Activated naive CD8-positive, alpha-beta T cell treated with anti-CD3 and anti-CD28 coated beads, Interleukin-2, amount 10 ng/mL, durations not matched to agents 7 days and 5 days (primary cell): ENCODE measurements at regions not wholly inside any gene's neighbourhood (a gene's known extent, or its start where the extent isn't known, plus 50 kb on each side); places are given as distances from the start of the nearest gene placed in this dataset.
"Not testable (repeated sequence)": the region's sequence is repeated elsewhere in the genome, so short reads cannot be mapped to it uniquely, and the experiment has no call there.

Source experiments
- ATAC-seq: fragments of 150-1000 bp; cut with Tn5 transposase; one replicate; pipeline ENCODE4 v1.10.0; 2021; ENCODE audit warnings: low read depth, moderate library complexity
- POLR2A ChIA-PET: fragments of 350-600 bp; sonication (Branson Sonifier 250); formaldehyde crosslinking; loops from one replicate; lab custom pipeline; 2021; ENCODE audit warnings: antibody characterized with exemption; lab: Charles Lee
- DNase-seq: peaks from one replicate; pipeline ENCODE4 v3.0.0; 2021
- H3K27ac Mint-ChIP-seq: one replicate; pipeline ENCODE4 v1.8.0; 2022; ENCODE audit warnings: mild to moderate bottlenecking, mixed read lengths
- H3K27me3 Mint-ChIP-seq: one replicate; pipeline ENCODE4 v1.8.0; 2022; ENCODE audit warnings: mild to moderate bottlenecking, moderate library complexity, mixed read lengths
- H3K36me3 Mint-ChIP-seq: one replicate; pipeline ENCODE4 v1.8.0; 2021; ENCODE audit warnings: mild to moderate bottlenecking, mixed read lengths
- H3K4me1 Mint-ChIP-seq: one replicate; pipeline ENCODE4 v1.8.0; 2021; ENCODE audit warnings: mixed read lengths
- H3K4me3 Mint-ChIP-seq: one replicate; pipeline ENCODE4 v1.8.0; 2022; ENCODE audit warnings: mild to moderate bottlenecking, moderate library complexity, mixed read lengths
- H3K9me3 Mint-ChIP-seq: one replicate; pipeline ENCODE4 v1.8.0; 2021; ENCODE audit warnings: mixed read lengths

- no peak overlapping the region for H3K4me3 Mint-ChIP-seq
- H3K36me3 Mint-ChIP-seq: no peaks in the 10 kb centered on the region
- no peak overlapping the region for H3K27ac Mint-ChIP-seq
- H3K4me1 Mint-ChIP-seq: no peaks in the 10 kb centered on the region
- DNase-seq (no peak), ATAC-seq (no peak)
- H3K27me3 Mint-ChIP-seq: no peaks in the 10 kb centered on the region
- H3K9me3 Mint-ChIP-seq: no peaks in the 10 kb centered on the region
- POLR2A ChIA-PET: no interaction called here
These were observed 397.6 kb upstream of the TENM3 start for GRCh38 chr4:181845617-181846016.

DNA sequence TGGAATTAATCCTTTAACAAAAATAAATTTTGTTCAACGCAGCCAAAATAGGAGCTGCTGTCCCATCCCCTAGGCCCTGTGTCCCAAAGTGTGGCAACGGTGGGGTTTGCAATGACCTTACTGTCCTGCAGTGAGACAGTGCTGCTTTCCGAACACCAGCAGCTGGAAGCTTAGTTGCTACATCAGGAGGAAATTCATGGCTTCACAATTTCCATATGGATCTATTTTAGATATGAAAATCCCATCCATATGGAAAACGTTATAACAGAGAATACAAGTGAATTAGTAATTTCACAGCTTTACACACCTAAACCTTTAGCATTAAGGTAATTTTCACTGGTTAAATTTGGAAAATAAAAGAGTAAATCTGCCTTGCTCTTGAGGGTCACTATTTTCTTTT is 396.3 kb upstream of the TENM3 start:
- no peaks in the 10 kb centered on the region for H3K9me3 Mint-ChIP-seq
- ATAC-seq (no peak), DNase-seq (no peak)
- no peaks in the 10 kb centered on the region for H3K4me1 Mint-ChIP-seq
- H3K36me3 Mint-ChIP-seq: no peaks in the 10 kb centered on the region
- no peak overlapping the region for H3K27ac Mint-ChIP-seq
- H3K27me3 Mint-ChIP-seq: no peaks in the 10 kb centered on the region
- POLR2A ChIA-PET: no interaction called here
- H3K4me3 Mint-ChIP-seq: no peak overlapping the region

DNA sequence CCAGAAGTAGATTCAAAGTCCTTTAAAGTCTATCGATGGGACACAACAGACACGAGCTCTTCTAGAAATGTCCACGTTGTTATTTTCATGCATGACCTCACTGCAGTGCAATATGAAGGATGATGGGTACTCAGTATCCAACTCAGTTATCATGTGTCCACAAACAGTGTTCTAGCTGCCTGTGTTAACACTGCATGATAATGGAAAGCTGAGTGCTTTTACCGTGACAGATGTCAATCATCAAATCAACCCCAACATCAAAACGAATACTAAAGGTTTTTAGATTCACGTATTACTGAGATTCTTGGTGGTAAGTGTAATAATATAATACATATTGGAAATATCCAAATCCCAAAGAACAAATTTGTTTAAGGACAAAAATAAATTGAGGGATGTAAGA is 394.8 kb upstream of the TENM3 start:
- no peak for ATAC-seq
- no peaks in the 10 kb centered on the region for H3K36me3 Mint-ChIP-seq

GRCh38 chr4:181849472-181849871 is 393.7 kb upstream of the TENM3 start:
- Mint-ChIP-seq H3K27ac (no peak overlapping the region), H3K4me3 (no peak overlapping the region), H3K36me3 (no peaks in the 10 kb centered on the region), H3K9me3 (no peaks in the 10 kb centered on the region), H3K27me3 (no peaks in the 10 kb centered on the region), H3K4me1 (no peaks in the 10 kb centered on the region)
- ATAC-seq: no peak
- POLR2A ChIA-PET: no interaction called here
- DNase-seq: no peak

More for the DNA sequence above, 394.8 kb upstream of the TENM3 start:
- POLR2A ChIA-PET: no interaction called here
- Mint-ChIP-seq H3K4me3 (no peak overlapping the region), H3K9me3 (no peaks in the 10 kb centered on the region), H3K4me1 (no peaks in the 10 kb centered on the region), H3K27me3 (no peaks in the 10 kb centered on the region), H3K27ac (no peak overlapping the region)
- DNase-seq: no peak

DNA sequence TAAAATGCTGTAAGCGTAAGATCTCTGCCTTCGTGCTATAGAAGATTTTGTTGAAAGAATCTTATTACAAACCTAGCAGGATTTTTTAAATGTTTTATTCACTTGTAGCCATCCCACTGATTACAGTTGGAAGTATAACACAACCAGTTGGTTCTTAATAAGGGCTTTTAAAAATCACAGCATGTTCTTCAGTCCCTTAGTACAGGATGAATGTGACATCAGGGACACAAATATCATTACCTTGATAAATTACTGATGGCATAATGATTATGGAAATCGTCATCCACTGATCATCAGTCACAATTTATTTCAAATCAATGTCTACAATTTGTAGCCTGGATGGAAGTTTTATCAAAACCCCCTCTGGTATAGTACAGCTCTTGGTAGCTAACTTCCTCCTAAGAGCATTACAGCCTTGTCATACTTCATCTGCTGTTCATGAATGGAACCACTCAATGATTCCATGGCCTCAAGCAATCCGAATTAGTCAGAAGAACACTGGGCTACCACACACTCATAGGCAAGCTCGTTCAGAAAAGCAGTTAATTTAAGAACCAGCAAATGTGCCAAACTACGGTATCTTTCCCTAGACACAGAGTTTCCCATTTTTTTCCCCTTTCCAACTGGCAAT is 389.2 kb upstream of the TENM3 start:
- H3K4me1 Mint-ChIP-seq: no peaks in the 10 kb centered on the region
- peaks cover 1% of the 10 kb centered on the region for H3K9me3 Mint-ChIP-seq
- DNase-seq (no peak), ATAC-seq (no peak)
- H3K27ac Mint-ChIP-seq: no peak overlapping the region
- no peaks in the 10 kb centered on the region for H3K36me3 Mint-ChIP-seq
- no peak overlapping the region for H3K4me3 Mint-ChIP-seq
- POLR2A ChIA-PET: no interaction called here
- H3K27me3 Mint-ChIP-seq: no peaks in the 10 kb centered on the region

DNA sequence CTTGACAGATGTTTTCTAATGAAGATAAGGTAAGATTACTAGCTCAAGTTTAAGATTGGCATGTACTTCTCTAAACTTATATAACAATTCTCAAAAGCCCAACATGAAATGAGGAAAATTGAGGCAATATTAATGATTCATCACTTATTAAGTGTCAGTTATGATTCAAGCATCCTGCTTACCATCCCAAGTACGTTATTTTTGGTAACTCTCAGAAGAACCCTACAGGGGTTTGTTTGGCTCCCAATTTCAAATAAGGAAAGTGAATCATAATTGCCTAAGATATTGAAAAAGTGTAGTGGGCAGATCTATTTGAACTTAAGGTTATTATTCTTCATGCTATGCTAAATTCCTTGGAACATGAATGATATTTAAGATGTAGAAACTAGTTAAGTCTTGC is 387.9 kb upstream of the TENM3 start:
- peaks cover 1% of the 10 kb centered on the region for H3K9me3 Mint-ChIP-seq
- H3K4me3 Mint-ChIP-seq: no peak overlapping the region
- no peaks in the 10 kb centered on the region for H3K36me3 Mint-ChIP-seq
- DNase-seq (no peak), ATAC-seq (no peak)
- POLR2A ChIA-PET: no interaction called here
- H3K27me3 Mint-ChIP-seq: no peaks in the 10 kb centered on the region
- H3K4me1 Mint-ChIP-seq: no peaks in the 10 kb centered on the region
- H3K27ac Mint-ChIP-seq: no peak overlapping the region

- H3K9me3 Mint-ChIP-seq, H3K27me3 Mint-ChIP-seq, H3K36me3 Mint-ChIP-seq, H3K27ac Mint-ChIP-seq, H3K4me3 Mint-ChIP-seq, DNase-seq, ATAC-seq, POLR2A ChIA-PET, H3K4me1 Mint-ChIP-seq: not testable (repeated sequence)
These were observed 385.7 kb upstream of the TENM3 start for GRCh38 chr4:181857471-181857870.

- Mint-ChIP-seq H3K36me3 (no peaks in the 10 kb centered on the region), H3K4me1 (no peaks in the 10 kb centered on the region), H3K27me3 (no peaks in the 10 kb centered on the region), H3K4me3 (no peak overlapping the region), H3K9me3 (peaks cover 1% of the 10 kb centered on the region), H3K27ac (no peak overlapping the region)
- ATAC-seq (no peak), DNase-seq (no peak)
- POLR2A ChIA-PET: no interaction called here
These were observed 384.5 kb upstream of the TENM3 start for GRCh38 chr4:181858741-181859140.

GRCh38 chr4:181859439-181859838 is 383.8 kb upstream of the TENM3 start:
- POLR2A ChIA-PET: no interaction called here
- Mint-ChIP-seq H3K36me3 (no peaks in the 10 kb centered on the region), H3K27me3 (no peaks in the 10 kb centered on the region), H3K9me3 (peaks cover 1% of the 10 kb centered on the region), H3K27ac (no peak overlapping the region), H3K4me1 (no peaks in the 10 kb centered on the region), H3K4me3 (no peak overlapping the region)
- ATAC-seq (no peak), DNase-seq (no peak)

- no peak for ATAC-seq
- H3K4me1 Mint-ChIP-seq: no peaks in the 10 kb centered on the region
- H3K4me3 Mint-ChIP-seq: no peak overlapping the region
- H3K9me3 Mint-ChIP-seq: peaks cover 3% of the 10 kb centered on the region
- no peak overlapping the region for H3K27ac Mint-ChIP-seq
- DNase-seq: no peak
- POLR2A ChIA-PET: no interaction called here
- no peaks in the 10 kb centered on the region for H3K36me3 Mint-ChIP-seq
- no peaks in the 10 kb centered on the region for H3K27me3 Mint-ChIP-seq
These were observed 383.0 kb upstream of the TENM3 start for GRCh38 chr4:181860157-181860556.

- Mint-ChIP-seq H3K27me3 (no peaks in the 10 kb centered on the region), H3K4me1 (no peaks in the 10 kb centered on the region), H3K4me3 (no peak overlapping the region), H3K27ac (no peak overlapping the region), H3K9me3 (peaks cover 3% of the 10 kb centered on the region), H3K36me3 (no peaks in the 10 kb centered on the region)
- DNase-seq (no peak), ATAC-seq (no peak)
- POLR2A ChIA-PET: no interaction called here
These were observed 382.5 kb upstream of the TENM3 start for GRCh38 chr4:181860668-181861067.

- peaks cover 2% of the 10 kb centered on the region for H3K9me3 Mint-ChIP-seq
- POLR2A ChIA-PET: no interaction called here
- H3K36me3 Mint-ChIP-seq: no peaks in the 10 kb centered on the region
- H3K4me3 Mint-ChIP-seq: no peak overlapping the region
- H3K27ac Mint-ChIP-seq: no peak overlapping the region
- ATAC-seq (no peak), DNase-seq (no peak)
- no peaks in the 10 kb centered on the region for H3K4me1 Mint-ChIP-seq
- H3K27me3 Mint-ChIP-seq: no peaks in the 10 kb centered on the region
These were observed 379.3 kb upstream of the TENM3 start for GRCh38 chr4:181863856-181864255.

DNA sequence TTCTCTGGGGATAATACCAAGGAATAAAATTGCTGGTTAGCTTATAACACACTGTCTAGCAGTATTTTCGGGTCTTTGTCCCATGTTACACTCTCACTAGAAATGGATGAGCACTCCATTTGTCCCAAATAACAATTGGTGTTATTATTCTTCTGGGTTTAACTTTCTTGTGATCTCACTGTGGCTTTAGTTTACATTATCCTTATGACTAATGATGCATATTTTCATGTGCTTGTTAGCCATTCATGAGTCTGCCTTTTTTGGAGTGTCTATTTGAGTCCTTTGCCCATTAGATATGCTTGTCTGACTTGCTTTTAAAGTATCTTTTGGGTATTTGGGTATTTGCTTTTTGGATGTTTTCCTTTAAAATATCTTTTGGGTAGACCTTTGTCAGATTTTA is 372.9 kb upstream of the TENM3 start:
- ATAC-seq (no peak), DNase-seq (no peak)
- Mint-ChIP-seq H3K27me3 (no peaks in the 10 kb centered on the region), H3K36me3 (no peaks in the 10 kb centered on the region), H3K27ac (no peak overlapping the region), H3K4me3 (no peak overlapping the region), H3K9me3 (no peaks in the 10 kb centered on the region), H3K4me1 (no peaks in the 10 kb centered on the region)
- POLR2A ChIA-PET: no interaction called here

DNA sequence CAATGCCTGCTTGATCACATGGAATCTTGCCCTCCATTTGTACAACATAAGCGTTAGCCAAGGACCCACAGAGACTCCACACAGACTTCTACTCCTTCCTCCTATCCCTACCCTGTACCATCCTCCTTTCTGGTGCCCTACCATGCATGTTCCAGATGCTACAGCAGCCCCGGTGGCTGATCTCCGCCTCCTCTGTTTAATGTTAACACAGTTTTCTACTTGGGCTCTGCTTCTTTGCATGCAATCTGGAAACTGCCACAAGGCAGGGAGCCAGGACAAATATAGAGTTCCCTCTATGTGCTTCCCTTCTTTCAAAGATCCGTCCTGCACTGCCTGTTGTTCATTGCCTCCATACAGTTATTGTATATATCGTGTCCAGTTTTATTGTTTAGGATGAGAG is 368.6 kb upstream of the TENM3 start:
- no peak overlapping the region for H3K4me3 Mint-ChIP-seq
- ATAC-seq (no peak), DNase-seq (no peak)
- POLR2A ChIA-PET: no interaction called here
- H3K27me3 Mint-ChIP-seq: no peaks in the 10 kb centered on the region
- H3K36me3 Mint-ChIP-seq: no peaks in the 10 kb centered on the region
- no peaks in the 10 kb centered on the region for H3K4me1 Mint-ChIP-seq
- no peak overlapping the region for H3K27ac Mint-ChIP-seq
- H3K9me3 Mint-ChIP-seq: no peaks in the 10 kb centered on the region

GRCh38 chr4:181877329-181877848 is 365.8 kb upstream of the TENM3 start:
- Mint-ChIP-seq H3K9me3 (no peaks in the 10 kb centered on the region), H3K4me1 (no peaks in the 10 kb centered on the region), H3K36me3 (no peaks in the 10 kb centered on the region), H3K27ac (no peak overlapping the region), H3K27me3 (no peaks in the 10 kb centered on the region), H3K4me3 (no peak overlapping the region)
- DNase-seq (no peak), ATAC-seq (no peak)
- POLR2A ChIA-PET: no interaction called here
